ENCODE measurements at regions not wholly inside any gene's neighbourhood (a gene's known extent, or its start where the extent isn't known, plus 50 kb on each side); places are given as distances from the start of the nearest gene placed in this dataset.
A peak's percentile ranks its signal among the peaks of the same experiment; 100 is the strongest.

DNA sequence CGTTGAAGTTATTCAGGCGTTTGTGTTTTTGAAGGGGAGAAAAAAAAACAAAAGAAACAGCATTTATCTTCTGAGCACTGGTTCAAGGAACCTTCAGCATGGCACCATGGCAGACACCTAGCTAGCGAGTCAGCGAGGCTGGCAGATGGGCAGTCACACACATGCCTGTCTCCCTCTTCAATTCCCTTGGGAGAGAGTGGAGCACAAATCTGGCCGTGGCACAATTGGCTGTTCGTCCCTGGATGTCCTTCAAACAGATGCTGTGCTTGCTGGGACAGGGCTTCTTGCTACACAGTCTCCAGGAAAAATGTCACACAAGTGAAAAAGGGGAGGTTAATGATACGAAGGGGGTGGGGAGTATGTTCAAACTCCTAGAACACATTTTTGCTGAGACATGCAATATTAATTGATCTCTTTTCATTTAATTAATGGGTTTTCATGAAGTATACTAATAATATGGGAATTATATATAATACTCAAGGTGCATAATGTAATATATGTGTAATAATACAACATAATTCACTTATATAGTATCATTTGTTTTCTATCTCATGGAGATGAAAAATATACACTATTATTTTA lies 1674.5 kb upstream of the SLC10A2 start:
- 45 to 56% methylated on average over 7 of the region's 7 CpGs for WGBS, 2 donors
- Histone ChIP-seq H3K9me3 (no peaks in the 10 kb centered on the region), H3K27ac (no peak overlapping the region), H3K27me3 (no peaks in the 10 kb centered on the region), H3K4me1 (no peaks in the 10 kb centered on the region), H3K4me3 (no peak overlapping the region), H3K36me3 (no peaks in the 10 kb centered on the region)
- ATAC-seq (no peak), DNase-seq (no peak)
- intact Hi-C loops (cut with DNase I) = no loop called here
- TF ChIP-seq, protein P1, sequence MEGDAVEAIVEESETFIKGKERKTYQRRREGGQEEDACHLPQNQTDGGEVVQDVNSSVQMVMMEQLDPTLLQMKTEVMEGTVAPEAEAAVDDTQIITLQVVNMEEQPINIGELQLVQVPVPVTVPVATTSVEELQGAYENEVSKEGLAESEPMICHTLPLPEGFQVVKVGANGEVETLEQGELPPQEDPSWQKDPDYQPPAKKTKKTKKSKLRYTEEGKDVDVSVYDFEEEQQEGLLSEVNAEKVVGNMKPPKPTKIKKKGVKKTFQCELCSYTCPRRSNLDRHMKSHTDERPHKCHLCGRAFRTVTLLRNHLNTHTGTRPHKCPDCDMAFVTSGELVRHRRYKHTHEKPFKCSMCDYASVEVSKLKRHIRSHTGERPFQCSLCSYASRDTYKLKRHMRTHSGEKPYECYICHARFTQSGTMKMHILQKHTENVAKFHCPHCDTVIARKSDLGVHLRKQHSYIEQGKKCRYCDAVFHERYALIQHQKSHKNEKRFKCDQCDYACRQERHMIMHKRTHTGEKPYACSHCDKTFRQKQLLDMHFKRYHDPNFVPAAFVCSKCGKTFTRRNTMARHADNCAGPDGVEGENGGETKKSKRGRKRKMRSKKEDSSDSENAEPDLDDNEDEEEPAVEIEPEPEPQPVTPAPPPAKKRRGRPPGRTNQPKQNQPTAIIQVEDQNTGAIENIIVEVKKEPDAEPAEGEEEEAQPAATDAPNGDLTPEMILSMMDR (IDR thresholded peaks at IDR 0.05) = no peak

DNA sequence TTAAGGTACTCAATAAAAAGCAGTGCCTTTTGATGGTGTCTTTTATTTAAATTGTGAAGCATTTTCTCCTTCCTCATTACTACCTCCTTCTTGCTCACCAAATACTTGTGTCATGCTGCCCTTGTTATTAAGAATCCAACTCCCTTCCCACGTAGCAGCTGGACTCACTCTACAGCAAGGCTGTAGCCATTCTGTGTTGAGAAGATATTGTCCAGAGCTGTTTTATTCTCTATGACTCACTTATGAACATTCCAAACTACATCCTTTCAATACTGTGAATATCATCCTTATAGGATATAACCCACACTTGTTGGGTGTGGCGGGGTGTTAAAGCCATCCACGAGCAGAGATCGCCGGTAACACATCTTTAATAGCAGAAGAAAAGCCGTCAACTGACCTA lies 1671.5 kb upstream of the SLC10A2 start:
- Histone ChIP-seq H3K27me3 (no peaks in the 10 kb centered on the region), H3K4me1 (no peaks in the 10 kb centered on the region), H3K9me3 (no peaks in the 10 kb centered on the region), H3K27ac (peak overlapping the region in 2 of 10 donors; percentile 5 to 32), H3K4me3 (no peak overlapping the region), H3K36me3 (no peaks in the 10 kb centered on the region)
- peak in 6 of 8 donors; percentile 38 to 73 (median 64) for ATAC-seq
- TF ChIP-seq, protein P1 (IDR thresholded peaks at IDR 0.05) = no peak
- WGBS, 2 donors = 78 to 88% methylated on average over 6 of the region's 6 CpGs
- intact Hi-C loops (cut with DNase I) = no loop called here
- no peak for DNase-seq

DNA sequence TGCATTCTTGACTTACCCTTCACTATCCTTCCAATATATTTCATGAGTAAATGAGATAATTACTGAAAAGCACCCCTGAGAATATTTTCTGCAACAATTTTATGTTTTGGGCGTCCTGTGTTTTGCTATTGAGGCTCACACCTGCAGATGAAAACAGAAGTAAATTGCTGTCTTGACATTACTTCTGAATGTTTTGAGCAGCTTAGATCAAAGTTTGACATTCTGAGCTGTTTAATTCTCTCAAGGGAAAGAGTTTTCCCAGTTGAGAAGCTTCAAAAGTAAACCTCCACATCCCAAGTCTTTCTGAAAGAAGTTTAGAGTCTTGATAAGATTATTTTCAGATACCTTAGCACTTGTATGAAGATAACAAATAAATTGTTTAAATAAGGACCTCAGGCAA lies 1667.2 kb upstream of the SLC10A2 start:
- 86 to 90% methylated on average over 1 of the region's 1 CpG for WGBS, 2 donors
- TF ChIP-seq, protein P1 (IDR thresholded peaks at IDR 0.05) = no peak
- ATAC-seq = no peak
- Histone ChIP-seq H3K27me3 (no peaks in the 10 kb centered on the region), H3K36me3 (no peaks in the 10 kb centered on the region), H3K4me3 (no peak overlapping the region), H3K27ac (no peak overlapping the region), H3K4me1 (no peaks in the 10 kb centered on the region), H3K9me3 (no peaks in the 10 kb centered on the region)
- intact Hi-C loops (cut with DNase I) = no loop called here
- DNase-seq = no peak

DNA sequence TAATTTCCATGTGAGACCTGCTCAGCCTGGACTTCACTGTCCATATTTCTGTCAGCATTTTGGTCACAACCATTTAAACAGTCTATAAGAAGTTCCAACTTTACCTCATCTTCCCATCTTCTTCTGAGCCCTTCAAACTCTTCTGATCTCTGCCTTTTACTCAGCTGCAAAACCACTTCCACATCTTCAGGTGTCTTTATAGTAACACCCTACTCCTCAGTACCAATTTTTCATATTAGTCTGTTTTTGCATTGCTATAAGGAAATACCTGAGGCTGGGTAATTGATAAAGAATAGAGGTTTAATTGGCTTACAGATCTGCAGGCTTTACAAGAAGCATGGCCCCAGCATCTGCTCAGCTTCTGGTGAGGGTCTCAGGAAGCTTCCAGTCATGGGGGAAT lies 1648.9 kb upstream of the SLC10A2 start:
- Histone ChIP-seq H3K27me3 (no peaks in the 10 kb centered on the region), H3K4me1 (no peaks in the 10 kb centered on the region), H3K27ac (no peak overlapping the region), H3K4me3 (no peak overlapping the region), H3K36me3 (no peaks in the 10 kb centered on the region), H3K9me3 (peaks cover 0 to 7% (median 0%) of the 10 kb centered on the region in 11 donors)
- ATAC-seq (no peak), DNase-seq (no peak)
- intact Hi-C loops (cut with DNase I) = no loop called here
- TF ChIP-seq, protein P1 (IDR thresholded peaks at IDR 0.05) = no peak
